A673 (cell line): ENCODE measurements at regions not wholly inside any gene's neighbourhood (a gene's known extent, or its start where the extent isn't known, plus 50 kb on each side); places are given as distances from the start of the nearest gene placed in this dataset.
"Not testable (repeated sequence)": the region's sequence is repeated elsewhere in the genome, so short reads cannot be mapped to it uniquely, and the experiment has no call there.

Experiments
- BruUV-seq: library from RNA; stranded (reverse); fragments of 400-500 nt; replicated peaks from 2 replicates; lab custom pipeline; 2021; lab: Mats Ljungman, UMichigan
- CTCF ChIA-PET: fragments of 300-600 bp; sonication (Branson Sonifier 250); formaldehyde crosslinking; loops from one replicate; lab custom pipeline; 2022; ENCODE audit warnings: antibody characterized with exemption; lab: Charles Lee
- POLR2A ChIA-PET: fragments of 300-600 bp; sonication (Branson Sonifier 250); formaldehyde crosslinking; loops from one replicate; lab custom pipeline; 2022; ENCODE audit warnings: antibody characterized with exemption; ENCODE audit not compliant: low non-redundant PET; lab: Charles Lee
- DNase-seq: peaks from one replicate; pipeline ENCODE4 v3.0.0-alpha.2; 2015; ENCODE audit warnings: low spot score
- H3K27ac ChIP-seq: fragments of 200-600 bp; sonication (generic); 2 replicates; pipeline ENCODE4 v1.5.1; 2016; ENCODE audit warnings: mixed run types, low read depth, mild to moderate bottlenecking, mixed read lengths, antibody characterized with exemption, low read length; ENCODE audit not compliant: poor library complexity, severe bottlenecking
- H3K27me3 ChIP-seq: fragments of 200-600 bp; sonication (generic); replicated peaks from 2 replicates; pipeline ENCODE4 v1.6.1; 2017; ENCODE audit warnings: mixed run types, low read depth, mild to moderate bottlenecking, mixed read lengths, antibody characterized with exemption, low read length; ENCODE audit not compliant: insufficient read depth, poor library complexity
- H3K36me3 ChIP-seq: fragments of 200-600 bp; sonication (generic); 2 replicates; pipeline ENCODE4 v1.6.1; 2016; ENCODE audit warnings: mixed run types, mild to moderate bottlenecking, mixed read lengths, antibody characterized with exemption, low read length; ENCODE audit not compliant: insufficient read depth, poor library complexity, severe bottlenecking
- H3K4me1 ChIP-seq: fragments of 200-600 bp; sonication (generic); 2 replicates; pipeline ENCODE4 v1.6.1; 2017; ENCODE audit warnings: mixed run types, mild to moderate bottlenecking, mixed read lengths, antibody characterized with exemption, low read length; ENCODE audit not compliant: insufficient read depth, poor library complexity, severe bottlenecking
- H3K4me3 ChIP-seq: fragments of 200-600 bp; sonication (generic); 2 replicates; pipeline ENCODE4 v1.5.1; 2016; ENCODE audit warnings: low read depth, mixed run types, mild to moderate bottlenecking, mixed read lengths, low read length; ENCODE audit not compliant: poor library complexity, severe bottlenecking
- H3K9me3 ChIP-seq: fragments of 200-600 bp; sonication (generic); 2 replicates; pipeline ENCODE4 v1.6.1; 2016; ENCODE audit warnings: mixed run types, low read depth, mild to moderate bottlenecking, mixed read lengths, antibody characterized with exemption, low read length; ENCODE audit not compliant: poor library complexity, severe bottlenecking
- CTCF ChIP-seq: fragments of 300-800, 200-600 bp; sonication (generic); conservative IDR thresholded peaks from 2 replicates; pipeline ENCODE4 v1.5.1; 2017; ENCODE audit warnings: low read depth, mild to moderate bottlenecking, antibody characterized with exemption, low read length, moderate library complexity, mixed read lengths
- EZH2 ChIP-seq: fragments of 200-600 bp; sonication (generic); IDR thresholded peaks from 2 replicates; pipeline ENCODE4 v1.6.1; 2017; ENCODE audit warnings: borderline replicate concordance, low read depth, mild to moderate bottlenecking, mixed read lengths, antibody characterized with exemption, low read length; ENCODE audit not compliant: poor library complexity, severe bottlenecking
- intact Hi-C: fragments of 100-400 bp; cut with micrococcal nuclease; formaldehyde crosslinking; loops from one replicate; pipeline ENCODE4 v1.10.0; 2022; ENCODE audit not compliant: unreplicated experiment

- no peaks in the 10 kb centered on the region for H3K9me3 ChIP-seq
- intact Hi-C loops: no loop called here
Measured at GRCh38 chr16:29156511-29156910, 171.7 kb downstream of the LAT start.

GRCh38 chr16:29155866-29156200 lies 171.0 kb downstream of the LAT start:
- H3K27me3 ChIP-seq, H3K9me3 ChIP-seq, H3K27ac ChIP-seq, DNase-seq, CTCF ChIA-PET, BruUV-seq, intact Hi-C loops, H3K4me1 ChIP-seq, H3K4me3 ChIP-seq, POLR2A ChIA-PET, H3K36me3 ChIP-seq: not testable (repeated sequence)

More at GRCh38 chr16:29156511-29156910, 171.7 kb downstream of the LAT start:
- ChIA-PET POLR2A (no interaction called here), CTCF (no interaction called here)
- no TSS peak for BruUV-seq
- TF ChIP-seq CTCF (no peak), EZH2 (no peak)
- DNase-seq: no peak
- Histone ChIP-seq H3K36me3 (no peaks in the 10 kb centered on the region), H3K27me3 (no peaks in the 10 kb centered on the region), H3K4me3 (no peak overlapping the region), H3K27ac (no peak overlapping the region), H3K4me1 (no peaks in the 10 kb centered on the region)

- CTCF ChIA-PET, intact Hi-C loops, H3K9me3 ChIP-seq, DNase-seq, H3K27me3 ChIP-seq, H3K36me3 ChIP-seq, H3K4me3 ChIP-seq, POLR2A ChIA-PET, H3K4me1 ChIP-seq, BruUV-seq, H3K27ac ChIP-seq: not testable (repeated sequence)
Measured at GRCh38 chr16:29155131-29155865, 170.4 kb downstream of the LAT start.

GRCh38 chr16:29154676-29155121 lies 169.8 kb downstream of the LAT start:
- no peak for DNase-seq
- Histone ChIP-seq H3K4me1 (no peaks in the 10 kb centered on the region), H3K4me3 (no peak overlapping the region), H3K27ac (no peak overlapping the region), H3K9me3 (no peaks in the 10 kb centered on the region), H3K36me3 (no peaks in the 10 kb centered on the region), H3K27me3 (no peaks in the 10 kb centered on the region)
- intact Hi-C loops: no loop called here
- BruUV-seq: no TSS peak
- ChIA-PET CTCF (no interaction called here), POLR2A (no interaction called here)
- TF ChIP-seq CTCF (no peak), EZH2 (no peak)
